Effector memory CD4-positive, alpha-beta T cell (primary cell): ENCODE measurements at regions not wholly inside any gene's neighbourhood (a gene's known extent, or its start where the extent isn't known, plus 50 kb on each side); places are given as distances from the start of the nearest gene placed in this dataset.
A peak's percentile ranks its signal among the peaks of the same experiment; 100 is the strongest.

Experiments used
- DNase-seq, 3 donors: peaks; one replicate each; pipeline ENCODE4 v3.0.0-alpha.2; 2020
- H3K27ac ChIP-seq: 2 replicates; pipeline ENCODE4 v1.7.0; 2013; ENCODE audit warnings: mild to moderate bottlenecking, low read length, moderate library complexity; ENCODE audit not compliant: insufficient read depth, poor library complexity, severe bottlenecking
- H3K27me3 ChIP-seq: replicated peaks from 2 replicates; pipeline ENCODE4 v1.7.0; 2013; ENCODE audit warnings: mild to moderate bottlenecking, low read length; ENCODE audit not compliant: insufficient read depth, control insufficient read depth, poor library complexity, severe bottlenecking
- H3K36me3 ChIP-seq: 2 replicates; pipeline ENCODE4 v1.7.0; 2013; ENCODE audit warnings: mild to moderate bottlenecking, low read length, moderate library complexity; ENCODE audit not compliant: control insufficient read depth, insufficient read depth
- H3K4me1 ChIP-seq: 2 replicates; pipeline ENCODE4 v1.7.0; 2013; ENCODE audit warnings: low read length, mild to moderate bottlenecking; ENCODE audit not compliant: control insufficient read depth, insufficient read depth, poor library complexity, severe bottlenecking
- H3K4me3 ChIP-seq: 2 replicates; pipeline ENCODE4 v1.7.0; 2013; ENCODE audit warnings: low read length, low read depth, mild to moderate bottlenecking; ENCODE audit not compliant: insufficient read depth, poor library complexity, severe bottlenecking
- H3K9me3 ChIP-seq: 2 replicates; pipeline ENCODE4 v1.7.0; 2013; ENCODE audit warnings: mild to moderate bottlenecking, low read length, moderate library complexity; ENCODE audit not compliant: control insufficient read depth

DNA sequence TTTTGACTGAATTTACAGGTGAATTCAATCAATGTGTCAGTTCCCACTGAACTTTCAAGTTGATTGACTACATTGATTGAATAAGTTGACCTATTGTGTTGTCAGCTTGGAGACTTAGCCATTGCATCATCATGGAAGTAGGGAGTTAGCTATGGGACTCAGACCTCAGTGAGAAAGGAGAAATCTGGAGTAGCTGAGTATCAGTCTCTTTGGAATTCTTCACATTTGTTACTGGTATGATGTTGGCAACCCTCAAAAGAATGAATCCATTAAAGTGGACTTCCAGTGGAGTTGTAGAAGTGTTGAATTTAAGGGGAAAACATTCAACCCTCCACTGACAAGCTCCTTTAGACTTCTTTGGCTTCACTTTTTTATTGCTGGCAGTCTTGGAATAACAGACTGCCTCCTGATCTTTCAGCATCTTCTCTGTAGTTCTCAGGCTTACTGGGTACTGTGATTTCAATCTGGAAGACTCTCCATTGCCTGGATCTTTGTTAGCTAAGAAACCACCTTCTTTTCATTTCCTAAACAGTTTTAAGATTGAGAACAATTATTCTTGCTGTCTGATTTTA, 160.3 kb upstream of the NRP1 start:
- no peak for DNase-seq

DNA sequence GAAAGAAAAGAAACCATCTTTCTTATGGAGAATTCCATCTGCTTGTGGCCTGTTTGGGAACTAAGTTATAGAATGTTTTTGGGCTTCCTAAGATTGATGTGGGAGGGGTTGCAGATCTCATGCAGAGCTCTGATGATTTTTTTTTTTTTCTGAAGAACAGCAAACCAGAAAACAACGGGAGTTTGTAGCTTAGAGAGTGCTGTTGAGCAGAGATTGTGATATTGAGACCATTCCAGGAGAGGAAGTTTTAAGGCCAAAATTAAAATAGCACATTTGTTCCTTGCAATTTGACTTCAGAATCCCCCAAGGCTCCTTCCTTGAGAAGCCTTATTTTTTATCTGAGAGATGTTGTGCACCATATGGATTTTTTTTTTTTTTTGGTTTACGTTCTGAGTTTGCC, 159.5 kb upstream of the NRP1 start:
- Histone ChIP-seq H3K4me1 (no peaks in the 10 kb centered on the region), H3K4me3 (no peak overlapping the region), H3K36me3 (no peaks in the 10 kb centered on the region), H3K9me3 (no peaks in the 10 kb centered on the region), H3K27me3 (no peaks in the 10 kb centered on the region), H3K27ac (no peak overlapping the region)
- DNase-seq: no peak

More for the DNA sequence above, 160.3 kb upstream of the NRP1 start:
- H3K4me3 ChIP-seq: no peak overlapping the region
- H3K36me3 ChIP-seq: no peaks in the 10 kb centered on the region
- no peaks in the 10 kb centered on the region for H3K9me3 ChIP-seq
- no peaks in the 10 kb centered on the region for H3K27me3 ChIP-seq
- no peaks in the 10 kb centered on the region for H3K4me1 ChIP-seq
- H3K27ac ChIP-seq: no peak overlapping the region

DNA sequence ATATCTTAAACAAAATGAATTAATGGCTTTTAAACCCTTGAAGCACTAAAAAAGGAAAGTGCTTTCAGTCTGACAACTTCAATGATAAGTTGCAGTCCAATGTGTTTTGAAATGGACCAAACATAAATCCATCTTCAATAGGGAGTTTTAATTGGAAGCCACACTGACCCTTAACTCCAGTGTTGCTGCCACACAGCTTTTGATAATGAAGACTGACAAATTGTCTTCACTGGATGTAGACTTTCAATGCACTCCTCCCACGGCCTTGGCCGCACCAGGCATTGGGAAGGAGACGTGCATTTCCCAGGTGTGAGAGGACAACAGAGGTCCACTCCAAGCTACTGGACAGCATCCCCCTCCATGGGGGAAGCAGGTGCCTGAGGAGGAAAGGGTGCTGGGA, 159.0 kb upstream of the NRP1 start:
- no peak for DNase-seq
- Histone ChIP-seq H3K4me3 (no peak overlapping the region), H3K27me3 (no peaks in the 10 kb centered on the region), H3K4me1 (no peaks in the 10 kb centered on the region), H3K36me3 (no peaks in the 10 kb centered on the region), H3K9me3 (no peaks in the 10 kb centered on the region), H3K27ac (no peak overlapping the region)

DNA sequence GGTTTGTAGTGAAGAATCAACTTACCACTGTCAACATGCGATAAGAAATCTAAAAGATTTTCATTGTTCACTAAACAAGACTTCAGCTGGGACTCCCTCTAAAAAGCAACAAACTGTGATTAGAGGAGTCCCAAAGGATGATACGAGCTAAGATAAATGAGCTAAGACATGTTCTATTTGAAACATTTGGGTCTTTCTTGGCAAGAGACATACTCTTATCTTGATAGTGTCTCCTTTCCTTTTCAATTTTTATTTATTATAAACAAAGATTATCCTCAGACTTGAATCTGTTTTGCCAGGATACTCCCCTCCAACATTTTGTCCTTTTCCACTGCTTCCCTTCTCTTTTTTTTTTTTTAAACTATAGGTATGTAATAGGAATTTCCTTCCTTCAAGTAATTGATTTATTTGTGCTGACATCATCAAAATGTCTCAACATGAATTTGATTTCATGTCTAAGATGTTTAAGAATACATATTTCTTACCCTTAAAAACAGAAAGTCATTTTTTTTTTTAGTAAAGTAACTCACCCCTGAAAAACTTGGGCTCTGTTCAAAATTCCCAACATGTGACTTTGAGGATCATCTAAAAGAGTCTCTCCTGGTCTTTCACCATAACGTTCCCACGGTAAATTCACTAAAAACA, 158.4 kb upstream of the NRP1 start:
- Histone ChIP-seq H3K4me1 (no peaks in the 10 kb centered on the region), H3K4me3 (no peak overlapping the region), H3K9me3 (no peaks in the 10 kb centered on the region), H3K27ac (no peak overlapping the region), H3K27me3 (no peaks in the 10 kb centered on the region), H3K36me3 (no peaks in the 10 kb centered on the region)
- DNase-seq: no peak

DNA sequence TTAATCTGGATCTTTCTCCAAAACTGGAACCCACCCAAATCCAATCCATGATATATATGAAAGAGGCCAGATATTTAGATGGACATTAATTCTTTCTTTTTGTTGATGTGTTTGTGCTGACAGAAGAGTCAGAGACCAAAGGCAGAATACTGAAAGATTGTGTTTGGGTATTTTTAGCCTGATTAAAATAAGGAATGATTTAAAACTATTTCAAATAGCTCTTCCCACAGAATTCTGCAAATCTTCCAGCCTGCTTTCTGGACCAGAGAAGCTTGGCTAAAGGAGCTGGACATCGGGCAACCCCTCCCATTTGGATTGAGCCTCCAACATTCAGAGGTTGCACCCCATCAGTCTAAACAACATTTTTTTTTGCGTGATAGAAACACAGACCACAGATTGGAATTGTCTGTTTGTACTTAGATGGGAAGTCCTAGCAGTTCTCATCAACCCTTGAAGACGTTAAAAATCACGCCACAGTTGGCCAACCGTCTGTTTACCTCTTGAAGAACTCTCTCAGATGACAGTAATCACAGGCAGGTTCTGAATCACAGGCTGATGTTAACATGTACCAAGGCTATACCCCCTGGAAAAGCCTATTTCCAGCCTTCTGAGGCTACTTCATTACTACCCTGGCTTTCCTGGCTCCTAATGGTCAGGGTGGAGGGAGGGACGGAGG, 155.2 kb upstream of the NRP1 start:
- H3K9me3 ChIP-seq: no peaks in the 10 kb centered on the region
- H3K36me3 ChIP-seq: no peaks in the 10 kb centered on the region
- no peak for DNase-seq
- no peaks in the 10 kb centered on the region for H3K4me1 ChIP-seq
- H3K27ac ChIP-seq: no peak overlapping the region
- H3K27me3 ChIP-seq: no peaks in the 10 kb centered on the region
- no peak overlapping the region for H3K4me3 ChIP-seq

DNA sequence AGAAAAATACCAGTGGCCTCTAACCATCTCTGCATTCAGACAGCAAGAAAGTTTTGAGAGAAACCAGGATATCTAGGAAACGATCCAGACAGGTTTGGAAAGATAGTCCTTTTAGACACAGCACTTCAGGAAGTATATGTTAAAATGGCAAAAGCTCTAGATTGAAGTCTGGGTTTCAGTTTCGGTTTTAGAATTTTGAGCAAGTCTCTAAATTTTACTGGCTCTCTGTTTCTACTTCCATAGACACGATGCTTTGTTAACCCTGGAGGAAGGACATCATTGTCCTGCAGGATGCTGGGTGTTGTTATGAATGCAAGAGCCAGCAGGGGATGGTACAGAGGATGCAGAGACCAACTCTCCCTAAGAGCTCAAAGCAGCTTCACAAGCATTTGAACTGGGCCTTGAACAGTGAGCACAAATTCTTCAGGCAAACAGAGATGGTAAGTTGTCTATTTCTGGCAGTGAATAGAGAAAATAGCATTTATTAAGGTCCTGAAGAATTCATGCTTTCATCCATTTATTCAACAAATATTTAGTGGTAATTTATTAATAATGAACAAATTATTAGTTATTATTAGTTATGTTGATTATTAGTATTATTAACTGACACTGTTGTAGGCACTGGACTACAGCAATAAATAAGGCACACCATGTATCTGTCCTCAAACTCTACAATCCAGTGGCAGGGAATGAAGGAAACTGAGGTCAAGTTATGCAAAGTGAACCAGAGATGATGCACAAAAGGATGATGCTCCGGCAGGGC, 152.7 kb upstream of the NRP1 start:
- DNase-seq: no peak
- no peaks in the 10 kb centered on the region for H3K36me3 ChIP-seq
- H3K4me3 ChIP-seq: peak overlapping the region; percentile 11
- H3K27ac ChIP-seq: no peak overlapping the region
- no peaks in the 10 kb centered on the region for H3K9me3 ChIP-seq
- no peaks in the 10 kb centered on the region for H3K4me1 ChIP-seq
- no peaks in the 10 kb centered on the region for H3K27me3 ChIP-seq

DNA sequence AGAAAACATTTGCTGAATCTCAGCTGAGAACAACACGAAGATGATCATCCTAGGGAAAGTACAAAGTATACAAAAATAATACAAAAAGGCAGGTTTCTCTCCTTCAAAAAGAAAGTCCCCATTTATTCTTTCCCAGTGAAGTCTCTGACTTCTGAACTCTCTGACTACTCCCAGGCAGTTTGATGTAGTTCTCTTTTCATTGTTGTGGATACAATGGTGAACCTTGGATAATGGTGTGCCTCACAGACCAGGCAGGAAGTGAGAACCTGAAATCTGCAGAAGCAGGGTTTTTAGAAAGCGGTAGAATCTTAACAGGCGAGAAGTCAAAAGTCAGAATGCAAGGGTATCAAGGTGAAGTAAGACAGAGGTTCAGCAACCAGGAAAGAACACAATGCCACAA, 150.8 kb upstream of the NRP1 start:
- Histone ChIP-seq H3K4me1 (no peaks in the 10 kb centered on the region), H3K4me3 (no peak overlapping the region), H3K36me3 (no peaks in the 10 kb centered on the region), H3K27me3 (no peaks in the 10 kb centered on the region), H3K9me3 (no peaks in the 10 kb centered on the region), H3K27ac (no peak overlapping the region)
- no peak for DNase-seq

DNA sequence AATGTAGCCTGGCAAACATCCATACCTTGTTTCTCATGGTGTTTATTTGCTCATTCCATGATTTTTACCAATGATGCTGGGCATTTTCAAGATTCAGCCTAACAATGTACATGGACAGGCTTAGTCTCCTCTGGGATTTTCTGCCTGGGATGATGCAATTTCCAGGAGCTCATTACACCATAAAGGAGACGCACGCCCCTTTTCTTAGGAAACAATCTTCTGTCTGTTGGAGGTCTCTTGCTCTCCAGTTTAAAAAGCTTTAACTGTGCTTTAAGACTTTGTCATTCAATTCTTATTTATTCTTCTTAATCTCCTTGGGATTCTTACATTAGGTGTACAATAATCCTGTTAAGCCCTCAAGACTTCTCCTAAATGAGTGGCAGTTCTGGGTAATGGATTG, 150.3 kb upstream of the NRP1 start:
- Histone ChIP-seq H3K4me1 (no peaks in the 10 kb centered on the region), H3K27me3 (no peaks in the 10 kb centered on the region), H3K27ac (no peak overlapping the region), H3K4me3 (no peak overlapping the region), H3K9me3 (no peaks in the 10 kb centered on the region), H3K36me3 (no peaks in the 10 kb centered on the region)
- no peak for DNase-seq

DNA sequence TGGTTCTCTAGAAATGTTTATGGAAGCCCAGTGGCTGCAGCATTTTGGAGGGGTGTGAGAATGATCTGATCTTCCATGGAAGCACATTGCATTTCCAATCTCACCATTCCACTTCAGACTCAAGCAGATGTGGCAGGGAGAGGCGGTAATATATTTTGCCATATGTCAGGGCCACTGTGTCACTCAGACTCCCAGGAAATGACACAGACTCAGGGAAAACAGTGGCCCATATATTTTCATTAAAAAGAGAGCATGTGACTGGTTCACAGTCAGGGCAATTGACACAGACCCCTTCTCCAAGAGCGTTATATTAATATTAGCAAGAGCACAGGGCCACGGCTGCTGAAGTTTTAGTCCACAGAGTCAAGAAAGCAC, 149.3 kb upstream of the NRP1 start:
- DNase-seq: no peak
- Histone ChIP-seq H3K4me3 (no peak overlapping the region), H3K9me3 (no peaks in the 10 kb centered on the region), H3K27me3 (no peaks in the 10 kb centered on the region), H3K4me1 (no peaks in the 10 kb centered on the region), H3K27ac (no peak overlapping the region), H3K36me3 (no peaks in the 10 kb centered on the region)
